GM10266 (cell line): ENCODE measurements at regions not wholly inside any gene's neighbourhood (a gene's known extent, or its start where the extent isn't known, plus 50 kb on each side); places are given as distances from the start of the nearest gene placed in this dataset.

Source experiments
- DNase-seq: peaks from one replicate; pipeline ENCODE4 v3.0.0; 2012; ENCODE audit errors: extremely low spot score
- CTCF ChIP-seq: IDR thresholded peaks from 2 replicates; pipeline ENCODE4 v1.5.1; 2012; ENCODE audit warnings: mild to moderate bottlenecking, low read depth; ENCODE audit not compliant: control insufficient read depth, insufficient read depth; ENCODE audit errors: missing control alignments

GRCh38 chr10:46233181-46233580, 53.6 kb upstream of the ANTXRL start:
- DNase-seq, result no peak

GRCh38 chr10:46234026-46234425, 52.8 kb upstream of the ANTXRL start:
- no peak for DNase-seq
- TF ChIP-seq CTCF, result no peak

More at GRCh38 chr10:46233181-46233580, 53.6 kb upstream of the ANTXRL start:
- TF ChIP-seq CTCF, result no peak

GRCh38 chr10:46234431-46235060, 52.3 kb upstream of the ANTXRL start:
- TF ChIP-seq CTCF, result no peak
- no peak for DNase-seq

- TF ChIP-seq CTCF, result no peak
Observed at GRCh38 chr10:46235705-46236545, 50.9 kb upstream of the ANTXRL start.

GRCh38 chr10:46236546-46236887, 50.3 kb upstream of the ANTXRL start:
- TF ChIP-seq CTCF, result no peak
- no peak for DNase-seq

More at GRCh38 chr10:46235705-46236545, 50.9 kb upstream of the ANTXRL start:
- DNase-seq, result no peak

GRCh38 chr10:46236941-46237681, 49.7 kb upstream of the ANTXRL start:
- no peak for DNase-seq

More at GRCh38 chr10:46236941-46237681, 49.7 kb upstream of the ANTXRL start:
- no peak for TF ChIP-seq CTCF
